Spleen (tissue), 7 donors: ENCODE measurements at regions not wholly inside any gene's neighbourhood (a gene's known extent, or its start where the extent isn't known, plus 50 kb on each side); places are given as distances from the start of the nearest gene placed in this dataset.

Experiments
- CTCF ChIP-seq, 11 experiments: fragments of 200-600 bp in 7 of 11; fragments of 450-650 bp in 4 of 11; sonication (generic) in 4 of 11; IDR thresholded peaks in 8 of 11; conservative IDR thresholded peaks in 3 of 11; 1 replicate in 7 of 11; 2 replicates in 4 of 11; pipeline versions ENCODE4 v1.4.0 to v1.8.0; 2016 to 2021; ENCODE audit warnings: antibody characterized with exemption in 11 of 11, inconsistent platforms in 4 of 11, mild to moderate bottlenecking in 1 of 11
- POLR2A ChIP-seq, 3 donors: fragments of 450-650 bp; IDR thresholded peaks; one replicate each; pipeline ENCODE4 v1.5.1; 2017; ENCODE audit warnings: antibody characterized with exemption in 3 of 3, mild to moderate bottlenecking in 1 of 3
- POLR2AphosphoS5 ChIP-seq, 3 donors: sonication (generic); formaldehyde crosslinking; IDR thresholded peaks; one replicate each; pipeline ENCODE4 v1.5.1; 2017; ENCODE audit warnings: antibody characterized with exemption in 3 of 3
- donor health status: DM: no; HTN: no; CAD: no; lungs with moderate emphysema.
- donor health status: DM: no; HTN: no; CAD: no.
- donor health status: DM: no; HTN: no; CAD: no.

GRCh38 chr11:134745456-134745855, 333.4 kb upstream of the B3GAT1 start:
- TF ChIP-seq CTCF (IDR thresholded peaks at IDR 0.05 in 8 of 11, conservative IDR thresholded peaks at IDR 0.05 in 3 of 11) (no peak), POLR2AphosphoS5 (IDR thresholded peaks at IDR 0.05) (no peak), POLR2A (IDR thresholded peaks at IDR 0.05) (no peak)
